ENCODE measurements at regions not wholly inside any gene's neighbourhood (a gene's known extent, or its start where the extent isn't known, plus 50 kb on each side); places are given as distances from the start of the nearest gene placed in this dataset.

DNA sequence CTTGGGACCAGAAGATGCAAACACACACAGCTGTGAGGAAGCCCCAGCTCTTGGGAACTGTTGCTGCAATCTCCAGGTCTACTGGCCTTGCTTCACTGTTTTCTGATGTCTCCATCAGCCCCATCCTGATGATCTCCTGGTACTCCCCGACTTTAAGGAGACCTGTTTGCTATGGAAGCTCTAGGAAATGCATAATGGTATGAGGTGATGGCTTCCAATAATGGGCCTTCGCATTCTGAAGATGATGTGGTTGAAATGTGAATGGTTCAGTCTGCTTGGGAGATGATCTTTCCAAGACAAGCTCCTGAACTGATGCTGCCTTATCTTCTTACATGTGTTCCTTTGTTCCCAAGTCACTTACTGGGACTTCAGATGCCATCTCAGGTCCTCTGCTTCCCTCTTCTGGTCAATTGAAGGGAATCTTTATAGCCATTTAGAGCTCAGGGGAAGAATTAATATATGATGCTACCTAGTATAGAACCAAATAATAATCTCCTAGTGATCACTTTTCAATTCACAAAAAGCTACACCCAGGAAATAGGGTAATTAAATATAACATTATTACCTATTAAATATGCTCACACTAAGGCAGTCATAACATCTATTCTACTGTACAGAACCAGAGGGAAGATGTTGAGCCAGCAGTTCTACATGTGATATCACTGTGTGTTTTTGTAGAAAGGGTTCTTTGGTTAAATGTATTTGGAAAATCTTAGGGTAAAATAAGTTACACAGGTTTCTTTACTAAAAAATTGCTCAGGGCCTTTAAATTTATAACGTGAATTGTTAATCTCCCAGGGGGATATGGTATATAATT, 73.9 kb upstream of the VTCN1 start:
- DNase-seq, result no peak
- TF ChIP-seq, protein P1, sequence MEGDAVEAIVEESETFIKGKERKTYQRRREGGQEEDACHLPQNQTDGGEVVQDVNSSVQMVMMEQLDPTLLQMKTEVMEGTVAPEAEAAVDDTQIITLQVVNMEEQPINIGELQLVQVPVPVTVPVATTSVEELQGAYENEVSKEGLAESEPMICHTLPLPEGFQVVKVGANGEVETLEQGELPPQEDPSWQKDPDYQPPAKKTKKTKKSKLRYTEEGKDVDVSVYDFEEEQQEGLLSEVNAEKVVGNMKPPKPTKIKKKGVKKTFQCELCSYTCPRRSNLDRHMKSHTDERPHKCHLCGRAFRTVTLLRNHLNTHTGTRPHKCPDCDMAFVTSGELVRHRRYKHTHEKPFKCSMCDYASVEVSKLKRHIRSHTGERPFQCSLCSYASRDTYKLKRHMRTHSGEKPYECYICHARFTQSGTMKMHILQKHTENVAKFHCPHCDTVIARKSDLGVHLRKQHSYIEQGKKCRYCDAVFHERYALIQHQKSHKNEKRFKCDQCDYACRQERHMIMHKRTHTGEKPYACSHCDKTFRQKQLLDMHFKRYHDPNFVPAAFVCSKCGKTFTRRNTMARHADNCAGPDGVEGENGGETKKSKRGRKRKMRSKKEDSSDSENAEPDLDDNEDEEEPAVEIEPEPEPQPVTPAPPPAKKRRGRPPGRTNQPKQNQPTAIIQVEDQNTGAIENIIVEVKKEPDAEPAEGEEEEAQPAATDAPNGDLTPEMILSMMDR (IDR thresholded peaks at IDR 0.05; ENCODE audit: borderline replicate concordance), result peak; percentile 69
- Histone ChIP-seq H3K36me3 (no peaks in the 10 kb centered on the region), H3K27me3 (ENCODE audit: low read depth) (no peaks in the 10 kb centered on the region), H3K9me3 (replicated peaks) (no peaks in the 10 kb centered on the region), H3K27ac (replicated peaks) (no peak overlapping the region), H3K4me3 (no peak overlapping the region), H3K4me1 (no peaks in the 10 kb centered on the region)
- intact Hi-C loops (cut with micrococcal nuclease), result loop anchor here (10.0 kb wide), 1 partner anchor 220 kb away; the partner anchor contains the start of gene TTF2

DNA sequence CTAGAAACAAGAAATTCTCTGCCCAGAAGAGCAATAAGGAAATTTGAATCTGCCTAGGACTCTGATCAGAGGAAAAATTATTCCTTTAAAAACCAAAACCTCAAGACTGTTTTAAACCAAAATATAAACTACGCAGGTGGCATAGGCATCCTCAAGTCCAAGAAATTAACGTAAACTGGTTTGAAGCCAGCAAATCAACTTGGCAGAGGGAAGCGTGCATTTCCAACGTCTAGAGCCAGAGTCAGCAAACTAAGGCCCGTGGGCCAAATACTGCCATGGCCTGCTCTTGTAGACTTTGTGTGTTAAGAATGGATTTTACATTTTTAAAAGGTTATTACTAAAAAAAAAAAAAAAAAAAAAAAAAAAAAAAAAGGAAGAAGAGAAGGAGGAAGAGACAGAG, 67.8 kb upstream of the VTCN1 start:
- Histone ChIP-seq H3K27me3 (ENCODE audit: low read depth) (no peaks in the 10 kb centered on the region), H3K27ac (replicated peaks) (no peak overlapping the region), H3K9me3 (replicated peaks) (peaks cover 3% of the 10 kb centered on the region), H3K4me3 (no peak overlapping the region), H3K4me1 (no peaks in the 10 kb centered on the region), H3K36me3 (no peaks in the 10 kb centered on the region)
- no peak for DNase-seq
- intact Hi-C loops (cut with micrococcal nuclease), result no loop called here
- TF ChIP-seq, protein P1 (IDR thresholded peaks at IDR 0.05; ENCODE audit: borderline replicate concordance), result no peak

DNA sequence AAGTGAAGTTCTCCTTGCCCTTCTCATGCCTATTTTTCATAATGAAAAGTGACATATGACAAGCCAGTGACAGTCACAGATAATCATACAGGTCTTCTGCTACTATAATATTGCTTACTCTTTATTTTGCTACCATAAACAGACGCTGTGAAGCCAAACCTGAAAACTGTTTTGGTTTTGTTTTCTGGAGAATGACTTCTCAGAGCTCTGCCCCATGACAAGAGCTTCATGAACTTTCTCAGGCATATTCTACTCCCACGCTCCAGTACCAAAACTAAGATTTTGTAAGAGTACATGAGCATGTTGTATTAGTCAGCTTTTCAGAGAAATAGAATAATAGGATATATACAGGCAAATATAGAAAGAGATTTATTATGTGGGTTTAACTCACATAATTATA, 64.3 kb upstream of the VTCN1 start:
- intact Hi-C loops (cut with micrococcal nuclease), result no loop called here
- no peak overlapping the region for H3K27ac ChIP-seq (replicated peaks)
- TF ChIP-seq, protein P1 (IDR thresholded peaks at IDR 0.05; ENCODE audit: borderline replicate concordance), result no peak
- DNase-seq, result no peak
- no peaks in the 10 kb centered on the region for H3K27me3 ChIP-seq (ENCODE audit: low read depth)
- peaks cover 16% of the 10 kb centered on the region for H3K9me3 ChIP-seq (replicated peaks)
- H3K36me3 ChIP-seq, result no peaks in the 10 kb centered on the region
- no peaks in the 10 kb centered on the region for H3K4me1 ChIP-seq
- H3K4me3 ChIP-seq, result no peak overlapping the region

DNA sequence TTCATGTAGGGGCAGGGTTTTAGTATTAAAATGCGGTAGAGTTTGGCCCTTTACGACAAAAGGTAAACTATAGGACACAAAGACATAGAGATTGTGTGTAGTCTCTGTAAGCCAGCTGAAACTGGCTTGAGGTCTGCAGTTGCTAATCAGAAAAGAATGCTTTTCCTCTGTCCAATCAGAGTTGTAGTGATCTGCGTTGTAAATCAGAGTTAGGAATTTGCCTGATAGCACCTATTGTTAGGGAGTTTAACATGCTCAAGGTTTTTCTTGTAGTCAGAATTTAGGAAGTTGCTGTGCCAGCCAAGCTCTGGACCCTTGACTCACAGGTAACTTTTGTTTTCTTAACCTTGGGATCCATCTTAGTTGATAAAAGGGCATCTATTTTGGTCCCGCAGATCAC, 61.2 kb upstream of the VTCN1 start:
- DNase-seq, result no peak
- Histone ChIP-seq H3K9me3 (replicated peaks) (peaks cover 16% of the 10 kb centered on the region), H3K4me3 (no peak overlapping the region), H3K4me1 (peaks cover 8% of the 10 kb centered on the region), H3K36me3 (no peaks in the 10 kb centered on the region), H3K27me3 (ENCODE audit: low read depth) (no peaks in the 10 kb centered on the region), H3K27ac (replicated peaks) (no peak overlapping the region)
- intact Hi-C loops (cut with micrococcal nuclease), result no loop called here
- TF ChIP-seq, protein P1 (IDR thresholded peaks at IDR 0.05; ENCODE audit: borderline replicate concordance), result no peak

DNA sequence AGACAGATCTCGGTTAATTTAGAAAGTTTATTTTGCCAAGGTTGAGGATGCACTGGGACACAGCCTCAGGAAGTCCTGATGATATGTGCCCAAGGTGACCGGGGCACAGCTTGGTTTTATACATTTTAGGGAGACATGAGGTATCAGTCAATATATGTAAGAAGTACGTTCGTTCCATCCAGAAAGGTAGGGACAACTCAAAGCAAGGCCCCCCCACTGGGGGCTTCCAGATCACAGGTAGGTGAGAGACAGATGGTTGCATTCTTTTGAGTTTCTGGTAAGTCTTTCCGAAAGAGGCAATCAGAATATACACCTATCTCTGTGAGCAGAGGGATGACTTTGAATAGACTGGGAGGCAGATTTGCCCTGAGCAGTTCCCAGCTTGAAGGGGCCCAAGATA, 60.4 kb upstream of the VTCN1 start:
- intact Hi-C loops (cut with micrococcal nuclease), result no loop called here
- Histone ChIP-seq H3K36me3 (no peaks in the 10 kb centered on the region), H3K4me3 (no peak overlapping the region), H3K4me1 (peaks cover 11% of the 10 kb centered on the region), H3K27ac (replicated peaks) (no peak overlapping the region), H3K27me3 (ENCODE audit: low read depth) (no peaks in the 10 kb centered on the region), H3K9me3 (replicated peaks) (peaks cover 16% of the 10 kb centered on the region)
- no peak for DNase-seq
- TF ChIP-seq, protein P1 (IDR thresholded peaks at IDR 0.05; ENCODE audit: borderline replicate concordance), result no peak

All from left ventricle myocardium inferior (tissue), 1 donor.